Stimulated activated CD8-positive, alpha-beta memory T cell treated with anti-CD3 and anti-CD28 coated beads, Interleukin-12 subunit alpha, Interleukin-12 subunit beta, amount 100 ng/mL, for 24 hours (primary cell): ENCODE measurements at regions not wholly inside any gene's neighbourhood (a gene's known extent, or its start where the extent isn't known, plus 50 kb on each side); places are given as distances from the start of the nearest gene placed in this dataset.

Experiments used
- DNase-seq: peaks from one replicate; pipeline ENCODE4 v3.0.0-alpha.2; 2020; ENCODE audit errors: extremely low read depth

DNA sequence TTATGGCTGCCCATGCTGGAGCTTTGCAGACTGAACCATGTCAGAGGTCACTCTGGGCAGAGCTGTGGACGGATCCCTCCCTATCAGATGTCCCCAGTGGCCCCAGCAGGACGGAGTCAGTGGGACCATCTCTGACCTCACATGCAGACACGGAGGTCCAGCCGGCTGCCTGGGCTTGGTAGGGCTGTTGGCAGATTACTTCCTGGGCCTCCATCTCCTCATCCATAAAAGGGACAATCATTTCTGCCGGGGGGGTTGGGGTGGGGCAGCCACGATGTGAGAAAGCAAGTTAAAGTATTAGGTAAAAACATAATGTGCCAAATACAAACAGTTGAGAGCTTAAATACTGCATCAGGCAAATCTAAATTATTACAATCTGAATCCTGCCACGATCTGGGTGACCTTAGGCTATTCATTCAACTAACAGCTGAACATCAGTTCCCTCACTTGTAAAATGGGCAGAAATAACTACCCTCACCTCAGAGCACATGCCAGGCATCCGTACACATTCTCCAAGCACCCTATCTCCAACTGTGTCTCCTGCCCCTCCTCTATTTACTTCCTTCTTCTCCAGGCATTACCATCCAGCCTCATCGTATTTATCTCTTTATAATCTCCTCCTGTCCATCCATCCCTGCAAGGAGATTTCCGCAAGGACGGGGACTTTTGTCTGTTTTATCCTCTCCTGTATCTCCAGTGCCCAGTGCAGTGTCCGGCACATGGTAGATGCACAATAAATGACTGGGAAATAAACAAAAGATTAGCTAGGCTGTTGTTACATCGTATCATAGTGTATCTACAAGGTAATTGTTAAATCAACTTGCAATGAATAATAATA is 192.3 kb upstream of the FOXF1 start:
- no peak for DNase-seq

DNA sequence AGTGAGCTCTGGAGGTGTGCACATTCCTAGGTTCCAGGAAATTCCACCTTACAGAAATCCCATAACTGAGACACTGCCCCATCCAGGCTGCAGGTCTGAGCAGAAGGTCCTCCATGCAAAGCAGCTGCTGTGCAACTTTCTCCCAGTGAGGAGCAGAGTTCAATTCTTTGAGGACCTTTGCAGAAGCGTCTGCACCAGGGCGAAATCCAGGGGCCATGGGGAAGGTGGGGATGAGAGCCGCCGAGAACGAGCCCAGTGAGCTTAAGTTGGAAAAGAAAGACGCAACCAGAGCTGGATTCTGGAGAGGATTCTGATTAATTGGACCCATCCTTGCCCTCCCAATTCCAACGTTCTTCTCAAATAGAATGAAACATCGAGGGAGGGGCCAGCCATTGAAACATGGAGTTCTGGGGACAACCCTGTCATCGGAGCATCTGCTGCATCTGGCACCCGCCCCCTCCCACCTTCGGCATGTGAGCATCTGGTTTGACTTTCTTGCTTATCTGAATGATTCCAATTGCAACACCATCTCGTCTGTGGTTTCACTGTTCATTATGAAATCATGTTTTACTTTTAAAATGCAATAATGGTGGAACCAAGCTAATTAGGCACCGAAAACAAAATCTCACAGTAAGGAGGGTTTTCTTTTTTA is 190.6 kb upstream of the FOXF1 start:
- DNase-seq, result no peak

DNA sequence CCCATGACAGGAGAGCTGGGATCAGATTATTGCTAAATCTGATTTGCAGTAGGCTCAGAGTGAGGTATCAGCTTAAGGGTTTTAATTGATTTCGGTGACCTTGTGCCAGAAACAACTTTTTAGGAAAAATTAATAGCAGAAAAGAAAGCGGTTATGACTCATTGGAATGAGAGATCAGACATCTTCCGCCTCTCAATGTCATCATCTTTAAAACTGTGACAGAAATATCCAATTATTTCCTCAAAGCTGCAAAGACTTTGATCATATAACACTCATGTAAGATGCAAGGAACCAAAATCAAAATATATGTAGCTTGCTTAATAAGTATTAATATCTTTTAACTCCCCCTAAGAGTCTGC is 190.1 kb upstream of the FOXF1 start:
- DNase-seq, result no peak

DNA sequence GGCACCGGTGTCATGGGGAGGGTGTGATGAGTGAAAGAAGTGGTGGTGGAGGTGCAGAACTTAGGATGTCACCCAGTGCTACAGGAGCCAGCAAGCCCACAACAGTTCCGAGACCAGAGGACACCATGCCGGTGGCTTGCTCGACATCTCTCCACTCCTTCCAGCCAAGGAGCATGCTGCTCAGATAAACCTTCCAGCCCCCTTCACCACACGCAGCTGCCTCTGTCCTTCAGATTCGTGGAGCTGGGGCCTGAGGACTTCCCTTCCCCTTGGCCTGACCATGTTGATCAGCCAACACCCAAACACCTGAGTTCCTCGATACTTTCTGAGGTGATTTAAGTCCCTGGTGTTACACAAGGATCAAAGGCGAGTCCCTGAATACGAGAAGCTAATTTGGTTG is 188.8 kb upstream of the FOXF1 start:
- no peak for DNase-seq

DNA sequence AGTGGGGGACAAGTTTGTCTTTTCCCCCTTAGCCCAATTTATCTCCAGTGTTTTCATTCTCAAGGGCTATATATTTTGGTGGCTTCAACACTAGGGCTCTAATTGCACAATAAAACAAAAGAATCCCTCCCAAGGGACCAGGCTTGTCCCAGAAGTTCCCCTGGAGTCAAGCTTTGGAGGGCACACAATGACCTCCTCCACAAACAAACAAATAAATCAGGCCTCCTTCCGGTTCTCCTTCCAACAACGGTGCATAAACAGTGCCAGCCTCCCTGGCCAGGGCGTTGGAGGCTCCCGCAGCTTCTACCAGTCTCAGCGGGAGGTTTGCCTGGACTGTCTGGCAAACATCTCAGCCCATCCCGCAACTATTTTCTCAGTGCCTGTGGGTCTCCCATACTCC is 188.0 kb upstream of the FOXF1 start:
- DNase-seq, result no peak

DNA sequence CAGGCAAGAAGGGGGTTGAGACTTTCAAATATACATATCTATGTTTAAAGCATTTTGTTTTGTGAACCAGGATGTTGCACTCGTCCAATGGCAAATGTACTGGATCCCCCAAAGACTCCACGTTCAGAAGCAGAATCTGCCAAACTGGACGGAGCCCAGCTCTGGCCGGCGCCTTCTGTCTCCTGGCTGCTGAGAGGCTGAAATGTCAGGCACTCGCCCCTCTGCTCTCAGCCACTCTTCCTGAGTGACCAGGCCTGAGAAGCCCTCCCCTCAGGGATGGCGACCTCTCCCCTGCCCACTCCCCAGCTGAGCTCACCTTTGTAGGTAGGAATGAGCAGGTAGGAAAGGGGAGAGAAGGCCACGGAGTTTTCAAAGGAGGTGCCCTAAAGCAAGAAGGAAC is 187.5 kb upstream of the FOXF1 start:
- no peak for DNase-seq

DNA sequence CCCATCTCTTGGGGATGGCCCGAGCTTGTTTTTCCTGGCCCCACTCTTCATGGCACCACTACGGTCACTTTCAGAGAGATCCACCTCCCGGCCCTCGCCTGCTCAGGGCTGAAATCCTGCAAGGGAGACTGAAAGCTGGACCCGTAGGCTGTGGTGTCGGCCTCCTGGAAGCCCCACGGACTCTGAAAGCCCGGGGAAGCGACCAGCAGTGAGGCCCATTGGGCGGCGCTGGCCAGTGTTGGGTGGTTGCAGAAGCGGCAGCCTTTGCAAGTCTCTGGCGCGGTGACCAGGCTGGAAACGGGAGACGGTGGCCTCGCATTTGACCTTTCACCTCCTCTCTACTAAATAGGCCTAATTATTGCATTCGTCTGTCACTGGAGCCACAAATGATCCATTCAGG is 186.0 kb upstream of the FOXF1 start:
- no peak for DNase-seq

DNA sequence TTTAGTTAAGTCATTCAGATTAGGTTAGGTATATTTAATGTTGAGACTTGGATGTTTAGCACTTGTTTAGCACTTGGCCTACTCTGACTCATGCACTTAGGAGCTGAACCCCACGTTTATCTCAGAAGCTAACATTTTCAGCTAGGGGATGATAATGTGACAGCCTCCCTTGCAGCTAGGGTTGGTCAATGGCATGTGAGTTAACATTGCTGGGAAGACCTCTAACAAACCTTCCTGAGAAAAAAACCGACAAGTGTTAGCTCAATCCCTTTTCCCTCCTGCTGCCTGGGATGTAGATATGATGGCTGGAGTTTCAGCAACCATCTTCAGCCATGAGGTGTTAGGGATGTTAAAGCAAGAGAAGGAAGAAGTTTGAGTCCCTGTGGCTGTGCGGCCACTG is 185.0 kb upstream of the FOXF1 start:
- DNase-seq, result no peak

DNA sequence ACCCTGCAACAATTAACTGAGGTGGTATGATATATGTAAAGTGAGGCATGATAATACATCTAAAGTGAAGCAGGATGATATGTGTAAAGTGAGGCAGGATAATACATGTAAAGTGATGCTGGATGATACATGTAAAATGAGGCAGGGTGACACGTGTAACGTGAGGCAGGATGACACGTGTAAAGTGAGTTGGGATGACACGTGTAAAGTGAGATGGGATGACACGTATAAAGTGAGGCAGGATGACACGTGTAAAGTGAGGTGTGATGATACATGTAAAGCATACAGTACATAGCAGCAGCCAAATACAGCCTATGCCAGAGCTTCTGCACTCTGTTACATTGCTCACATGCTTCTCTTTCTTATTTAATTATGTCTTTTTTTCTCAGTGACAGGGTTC is 184.4 kb upstream of the FOXF1 start:
- no peak for DNase-seq

DNA sequence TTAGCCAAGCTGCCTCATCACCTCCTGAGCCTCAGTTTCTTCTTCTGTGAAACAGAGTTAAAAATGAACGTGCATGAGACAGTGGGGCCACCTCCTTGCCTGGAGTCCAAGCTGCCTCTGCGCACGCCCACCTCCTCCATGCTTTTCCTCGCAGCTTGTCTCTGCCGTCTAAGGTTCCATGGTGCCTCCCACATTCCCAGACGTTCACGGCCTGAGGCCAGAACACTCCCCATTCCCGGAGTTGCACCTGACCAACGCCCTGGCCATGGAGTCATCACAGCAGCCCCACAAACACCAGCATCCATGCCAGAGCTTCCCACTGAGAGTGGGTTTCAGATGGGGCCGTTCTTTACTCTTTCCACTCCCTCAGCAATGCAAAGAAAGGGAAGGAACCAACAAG is 183.0 kb upstream of the FOXF1 start:
- no peak for DNase-seq

DNA sequence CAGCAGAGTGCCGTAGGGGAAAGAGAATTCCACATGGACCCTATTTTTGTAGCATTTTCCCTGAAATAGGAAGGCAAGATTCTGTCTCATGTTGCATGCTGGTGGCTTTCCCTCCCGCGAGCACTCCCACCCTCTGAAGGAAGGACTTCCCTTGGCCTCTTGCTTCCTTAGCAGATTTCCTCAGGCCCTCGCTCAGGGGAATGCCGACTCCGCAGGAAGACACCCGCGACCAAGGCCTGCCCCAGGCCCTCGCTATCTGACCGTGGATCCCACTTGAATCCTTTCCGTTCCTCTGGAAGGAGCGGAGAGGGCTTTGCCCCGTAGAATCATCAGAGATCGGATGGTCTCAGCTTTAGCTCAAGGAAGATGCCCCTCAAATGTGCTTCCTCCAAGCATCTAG is 179.4 kb upstream of the FOXF1 start:
- DNase-seq, result no peak

DNA sequence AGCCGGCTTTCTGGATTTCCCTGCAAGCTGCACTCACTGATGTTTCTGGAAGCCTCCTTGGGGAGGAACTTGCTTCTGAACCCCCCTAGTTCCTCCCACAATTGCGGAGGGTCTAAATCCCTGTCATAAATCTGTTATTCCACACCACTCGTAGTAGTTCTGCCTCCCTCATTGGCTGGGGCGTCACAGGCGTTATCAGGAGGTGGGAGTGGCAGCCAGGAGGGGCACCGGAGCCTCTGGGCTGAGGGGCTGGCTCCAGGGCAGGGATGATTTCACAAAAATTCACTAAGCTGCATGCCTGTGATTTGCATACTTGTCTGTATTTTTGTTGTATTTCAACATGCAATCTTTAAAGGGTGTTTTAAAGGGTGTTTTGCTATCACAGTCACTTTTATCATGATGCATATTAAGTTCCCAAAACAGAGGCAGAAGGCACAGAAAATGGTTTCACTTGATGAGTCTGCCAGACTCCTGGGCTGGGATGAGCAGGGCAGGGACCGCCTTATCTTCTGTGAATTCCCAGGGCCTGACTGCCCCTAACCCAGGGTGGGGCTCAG is 176.2 kb upstream of the FOXF1 start:
- DNase-seq, result no peak

DNA sequence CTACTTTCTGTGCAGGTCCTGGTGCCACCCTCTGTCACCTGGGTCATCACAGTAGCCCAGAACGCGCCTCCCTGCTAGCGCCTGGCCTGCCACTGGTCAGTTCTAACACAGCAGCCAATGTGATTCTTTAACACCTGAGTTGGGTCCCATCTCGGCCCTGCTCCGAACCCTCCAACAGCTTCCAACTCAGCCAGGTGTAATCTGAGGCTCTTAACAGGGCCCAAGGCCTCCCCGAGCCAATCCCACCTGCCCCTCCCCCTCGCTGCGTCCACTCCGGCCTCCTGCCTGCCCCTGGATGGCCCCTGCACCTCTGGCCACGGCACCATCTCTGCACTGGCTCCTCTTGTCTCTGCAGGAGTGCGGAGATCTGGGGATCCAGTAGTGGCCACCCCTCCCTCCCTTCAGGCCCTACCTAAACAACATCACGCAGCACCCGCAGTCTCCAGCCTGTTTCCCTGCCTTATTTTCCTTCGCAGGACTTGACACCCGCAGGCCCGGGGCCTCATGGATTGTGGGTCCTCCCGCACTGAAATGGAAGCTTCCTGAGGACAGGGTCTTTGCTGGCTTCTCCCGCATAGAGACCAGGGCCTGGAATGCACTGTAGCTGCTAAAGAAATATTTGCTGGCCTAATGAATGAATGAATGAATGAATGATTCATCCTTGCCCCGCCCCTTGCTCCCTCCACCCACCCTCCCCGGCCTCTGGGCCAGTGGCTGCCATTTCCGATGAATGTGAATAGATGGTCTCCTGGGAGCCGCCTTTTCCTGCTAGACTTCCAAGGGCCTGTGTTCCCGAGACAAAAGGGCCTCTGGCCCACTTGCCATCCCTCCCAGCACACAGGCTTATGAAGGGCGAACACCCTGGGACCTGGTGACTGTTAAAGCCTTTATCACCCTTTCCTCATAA is 174.8 kb upstream of the FOXF1 start:
- DNase-seq, result no peak

DNA sequence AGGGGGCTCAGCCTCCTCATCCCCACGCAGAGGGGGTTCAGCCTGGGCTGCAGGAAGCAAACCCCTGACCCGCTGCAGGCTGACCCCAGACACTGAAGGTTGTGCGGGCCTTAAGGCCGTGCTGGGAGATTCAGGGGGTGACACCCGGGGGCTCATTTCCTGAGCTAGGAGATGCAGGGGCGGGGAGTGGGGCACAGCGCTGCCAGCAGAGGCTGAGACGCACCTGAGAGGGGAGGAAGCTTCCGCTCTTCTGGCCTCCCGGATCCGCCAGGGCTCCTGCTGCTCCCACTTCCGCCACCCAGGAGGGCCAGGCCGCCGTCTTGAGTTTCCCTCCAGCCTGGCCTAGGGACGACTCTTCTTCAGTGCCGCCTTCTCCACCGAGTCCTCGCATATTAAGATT is 173.2 kb upstream of the FOXF1 start:
- DNase-seq, result no peak

DNA sequence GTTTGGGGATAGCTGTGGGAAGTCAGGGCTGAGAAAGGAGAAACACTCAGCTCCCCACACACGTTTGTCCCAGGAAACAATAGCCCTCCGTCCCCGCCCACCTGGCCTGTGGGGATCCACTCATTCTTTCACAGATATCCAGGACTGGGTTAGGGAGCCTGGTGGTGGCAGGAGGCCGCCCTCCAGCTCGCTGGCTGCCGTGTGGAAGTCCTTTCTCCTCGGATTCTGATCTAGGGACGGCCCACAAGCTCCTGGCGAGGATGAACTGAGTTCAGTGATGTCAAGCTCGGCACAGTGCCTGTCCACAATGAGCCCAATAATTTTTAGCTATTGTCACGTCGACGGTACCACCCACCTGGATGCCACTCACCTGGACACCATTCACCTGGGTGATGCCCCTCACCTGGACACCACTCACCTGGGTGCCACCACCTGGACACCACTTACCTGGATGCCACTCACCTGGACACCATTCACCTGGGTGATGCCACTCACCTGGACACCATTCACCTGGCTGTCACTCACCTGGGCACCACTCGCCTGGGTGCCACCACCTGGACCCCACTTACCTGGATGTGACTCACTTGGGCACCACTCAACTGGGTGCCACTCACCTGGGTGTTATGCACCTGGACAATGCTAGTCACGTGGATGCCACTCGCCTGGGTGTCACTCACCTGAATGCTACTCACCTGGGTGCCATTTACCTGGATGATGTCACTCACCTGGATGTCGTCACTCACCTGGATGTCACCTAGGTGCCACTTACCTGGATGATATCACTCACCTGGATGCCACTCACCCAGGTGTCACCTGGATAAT is 172.5 kb upstream of the FOXF1 start:
- DNase-seq, result no peak

DNA sequence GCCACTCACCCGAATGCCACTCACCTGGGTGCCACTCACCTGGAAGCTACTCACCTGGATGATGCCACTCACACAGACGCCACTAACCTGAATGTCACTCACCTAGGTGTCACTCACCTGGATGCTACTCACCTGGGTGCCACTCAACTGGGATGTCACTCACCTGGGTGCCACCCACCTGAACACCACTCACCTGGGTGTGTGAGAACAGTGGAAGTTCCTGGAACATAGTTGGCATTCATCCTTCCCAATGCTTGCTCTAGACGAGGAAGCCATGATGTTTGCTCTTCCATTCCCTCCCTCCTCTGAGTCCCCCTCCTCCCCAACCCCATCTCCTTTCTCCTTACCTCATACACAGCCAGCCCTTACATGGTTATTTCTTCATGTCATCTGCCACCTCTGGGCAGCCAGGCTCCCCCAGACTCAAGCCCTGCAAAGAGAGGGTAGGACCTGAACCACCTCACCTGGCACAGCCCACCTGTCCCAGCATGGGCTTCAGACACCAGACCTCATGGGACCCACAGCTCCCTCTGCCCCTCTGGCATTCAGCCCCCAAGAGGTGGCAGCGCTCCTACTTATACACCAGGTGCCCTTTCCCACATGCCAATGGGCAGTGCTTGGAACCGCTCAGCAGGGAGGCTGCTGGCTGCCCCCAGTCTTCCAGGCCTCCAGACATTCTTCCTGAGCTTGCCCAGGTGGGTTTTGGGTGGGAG is 171.8 kb upstream of the FOXF1 start:
- no peak for DNase-seq

DNA sequence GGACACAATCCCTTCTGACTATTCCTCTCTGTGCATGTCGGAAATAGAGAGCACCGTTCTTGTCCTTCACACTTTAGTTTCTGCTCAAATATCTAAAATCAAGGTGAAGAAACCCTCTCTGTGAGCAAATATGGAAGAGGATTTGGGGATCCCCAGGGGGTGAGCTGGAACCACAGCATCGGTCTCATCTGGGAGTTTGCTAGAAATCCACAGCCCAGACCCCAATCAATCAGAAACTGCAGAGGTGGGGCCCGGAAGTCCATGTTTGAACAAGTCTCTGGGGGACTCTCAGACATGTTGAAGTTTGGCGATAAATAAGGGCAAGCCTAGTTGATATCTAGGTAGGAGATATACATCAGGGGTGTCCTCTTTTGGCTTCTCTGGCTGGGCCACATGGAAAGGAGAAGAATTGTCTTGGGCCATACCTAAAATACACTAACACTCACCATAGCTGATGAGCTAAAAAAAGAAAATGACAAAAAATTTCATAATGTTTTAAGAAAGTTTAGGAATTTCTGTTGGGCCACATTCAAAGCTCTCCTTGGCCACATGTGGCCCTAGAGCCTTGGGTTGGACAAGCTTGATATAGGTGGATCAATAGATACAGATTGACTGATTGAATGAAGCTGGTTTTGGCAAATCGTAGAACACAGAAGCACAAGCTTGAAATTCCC is 168.0 kb upstream of the FOXF1 start:
- DNase-seq, result no peak

DNA sequence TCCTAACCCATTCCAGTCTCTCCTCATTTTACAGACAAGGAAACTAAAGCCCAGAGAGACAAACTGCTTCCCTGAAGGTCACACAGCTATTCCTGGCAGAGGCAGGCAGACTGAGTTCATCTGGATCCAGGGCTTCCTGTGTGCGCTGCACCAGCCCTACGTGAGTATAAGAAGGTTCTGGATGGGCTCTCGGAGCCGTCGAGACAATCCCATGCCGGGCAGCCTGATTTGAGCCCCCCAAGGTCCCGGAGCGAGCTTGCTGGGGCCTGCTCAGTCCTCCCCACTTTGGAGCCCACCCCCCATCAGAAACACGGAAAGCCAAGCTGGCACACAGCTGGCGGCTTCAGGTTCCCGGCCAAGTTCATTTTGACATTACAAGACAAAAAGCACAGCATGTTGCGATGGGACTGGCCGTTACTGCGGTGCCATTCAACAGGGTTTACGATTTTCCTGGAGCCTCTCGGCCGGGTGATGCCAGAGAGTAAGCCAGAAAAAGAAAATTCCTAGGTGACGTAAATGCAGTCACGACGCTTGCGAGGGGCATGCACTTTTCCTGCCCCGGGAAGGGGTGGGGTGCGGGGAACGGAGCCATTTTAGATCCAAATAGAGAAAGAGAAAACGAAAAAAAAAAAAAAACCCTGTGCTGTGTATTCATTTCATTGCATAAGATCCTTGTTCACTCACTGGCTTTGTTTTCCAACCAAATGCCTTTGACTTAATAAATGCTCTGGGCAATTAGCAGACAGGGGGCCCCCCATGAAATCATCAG is 167.1 kb upstream of the FOXF1 start:
- DNase-seq, result no peak

DNA sequence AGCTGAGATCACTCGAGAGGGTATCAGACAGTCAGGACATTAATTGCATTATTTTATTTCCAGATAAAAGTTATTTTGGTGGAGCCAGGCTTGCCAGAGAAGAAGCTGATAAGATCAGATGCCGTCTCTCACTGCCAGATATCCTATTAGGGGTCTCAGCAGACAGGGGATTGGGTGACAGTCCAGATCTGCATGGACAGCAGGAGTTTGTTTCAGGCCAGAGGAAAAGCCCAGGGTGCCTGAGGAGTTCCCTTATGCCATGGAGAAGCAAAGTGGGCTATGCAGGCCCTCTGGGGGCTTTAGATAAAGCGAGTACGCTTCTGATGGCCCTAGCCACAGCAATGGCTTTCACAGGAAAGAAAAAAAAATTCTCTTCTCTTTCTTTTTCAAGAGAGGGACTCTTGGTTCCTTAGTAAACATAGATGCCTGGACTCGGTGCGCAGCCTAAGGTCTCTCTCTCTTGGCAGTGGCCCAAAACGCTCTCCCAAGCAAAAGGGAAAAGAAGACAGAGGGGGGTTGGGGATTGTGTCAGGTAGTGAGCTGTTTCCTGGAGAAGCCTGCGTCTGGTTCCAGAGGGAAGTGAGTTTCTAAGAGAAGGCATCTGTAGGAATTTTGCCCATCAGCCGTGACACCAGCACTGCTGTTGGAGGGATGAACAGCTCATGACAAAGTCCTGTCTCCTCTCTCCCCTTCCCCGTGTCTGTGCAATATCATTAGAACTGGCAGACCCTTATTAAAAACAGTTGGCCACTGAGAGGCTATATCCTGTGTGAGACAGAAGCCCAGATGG is 166.3 kb upstream of the FOXF1 start:
- DNase-seq, result no peak
